Mucosa of stomach (tissue), 1 donor: ENCODE measurements at regions not wholly inside any gene's neighbourhood (a gene's known extent, or its start where the extent isn't known, plus 50 kb on each side); places are given as distances from the start of the nearest gene placed in this dataset.

ENCODE experiments used
- H3K27me3 ChIP-seq: one replicate; pipeline ENCODE4 v1.7.0; 2013; ENCODE audit warnings: mild to moderate bottlenecking, low read length; ENCODE audit not compliant: control insufficient read depth, insufficient read depth
- H3K36me3 ChIP-seq: one replicate; pipeline ENCODE4 v1.7.0; 2013; ENCODE audit warnings: low read length; ENCODE audit not compliant: control insufficient read depth, insufficient read depth
- H3K4me1 ChIP-seq: one replicate; pipeline ENCODE4 v1.7.0; 2013; ENCODE audit warnings: mild to moderate bottlenecking, low read length; ENCODE audit not compliant: control insufficient read depth, insufficient read depth
- H3K4me3 ChIP-seq: one replicate; pipeline ENCODE4 v1.7.0; 2013; ENCODE audit warnings: low read length
- H3K9ac ChIP-seq: one replicate; pipeline ENCODE4 v1.7.0; 2013; ENCODE audit warnings: mild to moderate bottlenecking, low read length, moderate library complexity
- H3K9me3 ChIP-seq: one replicate; pipeline ENCODE4 v1.7.0; 2013; ENCODE audit warnings: mild to moderate bottlenecking, low read length, moderate library complexity; ENCODE audit not compliant: control insufficient read depth
- donor health status: Pancreatic carcinoma.

DNA sequence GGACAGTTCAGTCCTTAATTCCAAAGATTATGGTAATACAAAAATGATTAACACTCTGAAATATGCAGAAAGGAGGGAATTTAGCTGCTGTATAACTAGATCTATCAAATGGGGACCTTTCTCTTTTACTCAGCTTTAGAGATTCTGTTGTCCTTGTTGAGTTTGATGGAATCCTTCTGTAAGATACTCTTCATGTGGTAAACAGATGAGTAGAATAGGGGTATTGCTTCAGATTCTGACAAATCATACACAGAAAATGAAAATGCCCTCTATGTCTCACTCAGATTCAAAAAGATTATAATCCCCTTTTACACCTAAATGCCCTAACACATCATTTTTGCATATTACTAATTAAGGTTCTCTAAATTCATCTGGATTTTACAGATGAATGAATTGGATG, 50.7 kb downstream of the ARHGAP35 start:
- Histone ChIP-seq H3K27me3 (no peaks in the 10 kb centered on the region), H3K9ac (no peak overlapping the region), H3K4me3 (no peak overlapping the region), H3K9me3 (no peaks in the 10 kb centered on the region), H3K36me3 (no peaks in the 10 kb centered on the region), H3K4me1 (peaks cover 23% of the 10 kb centered on the region)

GRCh38 chr19:46913198-46913851, 52.5 kb downstream of the ARHGAP35 start:
- H3K9me3 ChIP-seq = no peaks in the 10 kb centered on the region
- H3K4me1 ChIP-seq = peaks cover 18% of the 10 kb centered on the region
- H3K27me3 ChIP-seq = no peaks in the 10 kb centered on the region
- H3K36me3 ChIP-seq = no peaks in the 10 kb centered on the region
- no peak overlapping the region for H3K4me3 ChIP-seq
- no peak overlapping the region for H3K9ac ChIP-seq

- Histone ChIP-seq H3K4me1 (peaks cover 12% of the 10 kb centered on the region), H3K9ac (no peak overlapping the region)
These were observed 53.1 kb downstream of the ARHGAP35 start for GRCh38 chr19:46913852-46914430.

GRCh38 chr19:46915386-46915785, 54.6 kb downstream of the ARHGAP35 start:
- Histone ChIP-seq H3K27me3 (no peaks in the 10 kb centered on the region), H3K9ac (no peak overlapping the region), H3K9me3 (no peaks in the 10 kb centered on the region), H3K4me1 (peaks cover 12% of the 10 kb centered on the region), H3K4me3 (no peak overlapping the region), H3K36me3 (no peaks in the 10 kb centered on the region)

More at GRCh38 chr19:46913852-46914430, 53.1 kb downstream of the ARHGAP35 start:
- Histone ChIP-seq H3K9me3 (no peaks in the 10 kb centered on the region), H3K36me3 (no peaks in the 10 kb centered on the region), H3K4me3 (no peak overlapping the region), H3K27me3 (no peaks in the 10 kb centered on the region)

GRCh38 chr19:46917002-46917401, 56.2 kb downstream of the ARHGAP35 start:
- Histone ChIP-seq H3K9ac (no peak overlapping the region), H3K9me3 (no peaks in the 10 kb centered on the region), H3K27me3 (no peaks in the 10 kb centered on the region), H3K4me3 (no peak overlapping the region), H3K36me3 (no peaks in the 10 kb centered on the region), H3K4me1 (peaks cover 12% of the 10 kb centered on the region)

DNA sequence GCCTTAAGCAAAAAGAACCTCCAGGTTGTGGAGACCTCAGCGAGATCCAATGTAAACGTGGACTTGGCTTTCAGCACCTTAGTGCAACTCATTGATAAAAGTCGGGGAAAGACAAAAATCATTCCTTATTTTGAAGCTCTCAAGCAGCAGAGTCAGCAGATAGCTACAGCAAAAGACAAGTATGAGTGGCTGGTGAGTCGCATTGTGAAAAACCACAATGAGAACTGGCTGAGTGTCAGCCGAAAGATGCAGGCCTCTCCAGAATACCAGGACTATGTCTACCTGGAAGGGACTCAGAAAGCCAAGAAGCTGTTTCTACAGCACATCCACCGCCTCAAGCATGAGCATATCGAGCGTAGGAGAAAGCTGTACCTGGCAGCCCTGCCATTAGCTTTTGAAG, 58.5 kb downstream of the ARHGAP35 start:
- Histone ChIP-seq H3K9me3 (no peaks in the 10 kb centered on the region), H3K4me3 (no peak overlapping the region), H3K36me3 (no peaks in the 10 kb centered on the region), H3K9ac (no peak overlapping the region), H3K27me3 (no peaks in the 10 kb centered on the region), H3K4me1 (peaks cover 4% of the 10 kb centered on the region)

- Histone ChIP-seq H3K36me3 (no peaks in the 10 kb centered on the region), H3K9me3 (no peaks in the 10 kb centered on the region), H3K4me3 (no peak overlapping the region), H3K27me3 (no peaks in the 10 kb centered on the region), H3K4me1 (peaks cover 15% of the 10 kb centered on the region), H3K9ac (no peak overlapping the region)
These were observed 59.6 kb downstream of the ARHGAP35 start for GRCh38 chr19:46920362-46920761.

- Histone ChIP-seq H3K27me3 (no peaks in the 10 kb centered on the region), H3K36me3 (no peaks in the 10 kb centered on the region), H3K4me1 (peaks cover 22% of the 10 kb centered on the region), H3K9me3 (no peaks in the 10 kb centered on the region), H3K4me3 (no peak overlapping the region), H3K9ac (no peak overlapping the region)
These were observed 60.3 kb downstream of the ARHGAP35 start for GRCh38 chr19:46921071-46921470.

DNA sequence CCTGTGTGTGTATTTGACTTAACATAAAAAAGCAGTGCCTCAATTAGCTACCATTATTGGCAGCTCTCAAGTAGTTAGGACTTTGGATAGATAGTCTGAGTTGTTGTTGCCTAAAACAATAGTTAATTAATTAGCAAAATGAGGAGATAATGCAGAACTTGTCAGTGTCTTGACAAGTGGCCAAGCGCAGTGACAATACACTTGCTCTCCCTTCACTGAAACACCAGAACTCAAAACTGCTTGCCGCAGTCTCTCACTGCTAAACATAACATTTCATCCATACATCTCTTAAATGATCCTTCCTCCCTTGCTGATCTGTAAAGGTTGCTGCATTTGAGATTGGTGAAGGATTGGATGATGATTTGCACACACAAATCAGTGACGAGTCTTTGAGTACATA, 61.7 kb downstream of the ARHGAP35 start:
- Histone ChIP-seq H3K36me3 (no peaks in the 10 kb centered on the region), H3K4me1 (peaks cover 32% of the 10 kb centered on the region), H3K27me3 (no peaks in the 10 kb centered on the region)

DNA sequence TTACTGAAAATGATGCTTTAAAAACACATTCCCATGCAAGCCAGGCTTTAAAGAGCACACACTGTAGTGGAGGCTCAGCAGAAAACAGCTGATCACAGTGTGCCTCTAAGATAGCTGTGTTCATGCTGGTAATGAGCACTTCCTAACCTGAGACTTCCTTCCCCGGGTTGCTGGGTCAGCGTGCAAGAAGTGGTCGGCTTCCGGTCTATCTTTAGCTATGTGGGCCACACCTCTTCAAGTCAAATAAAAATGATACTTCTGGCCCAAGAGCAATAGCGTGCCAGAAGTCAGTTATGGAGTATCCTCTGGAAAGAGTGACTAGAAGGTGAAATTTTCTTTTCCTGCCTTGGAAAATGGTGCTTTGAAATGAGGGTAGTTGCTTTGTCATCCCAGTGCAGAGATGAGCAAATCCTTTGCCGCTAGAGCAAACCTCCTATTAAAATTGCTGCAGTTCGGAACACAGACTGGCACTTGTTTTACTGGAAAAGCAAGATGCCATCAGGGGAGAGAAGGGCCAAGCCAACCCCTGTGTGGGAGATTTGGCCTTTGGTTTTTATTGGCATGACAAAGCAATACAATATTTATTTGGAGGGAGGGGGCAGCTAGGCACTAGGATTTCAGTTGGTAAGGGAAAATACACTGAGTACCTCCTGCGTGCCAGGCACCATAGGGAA, 64.2 kb downstream of the ARHGAP35 start:
- Histone ChIP-seq H3K4me1 (peaks cover 33% of the 10 kb centered on the region), H3K27me3 (no peaks in the 10 kb centered on the region), H3K36me3 (no peaks in the 10 kb centered on the region), H3K9me3 (no peaks in the 10 kb centered on the region), H3K4me3 (no peak overlapping the region), H3K9ac (no peak overlapping the region)

More for the DNA sequence above, 61.7 kb downstream of the ARHGAP35 start:
- H3K9ac ChIP-seq = no peak overlapping the region
- no peaks in the 10 kb centered on the region for H3K9me3 ChIP-seq
- no peak overlapping the region for H3K4me3 ChIP-seq

- no peaks in the 10 kb centered on the region for H3K27me3 ChIP-seq
- H3K4me1 ChIP-seq = peaks cover 33% of the 10 kb centered on the region
- no peak overlapping the region for H3K4me3 ChIP-seq
- H3K36me3 ChIP-seq = no peaks in the 10 kb centered on the region
- H3K9ac ChIP-seq = no peak overlapping the region
- no peaks in the 10 kb centered on the region for H3K9me3 ChIP-seq
These were observed 64.8 kb downstream of the ARHGAP35 start for GRCh38 chr19:46925548-46925950.
